Smooth muscle cell (in vitro differentiated cells): ENCODE measurements at regions not wholly inside any gene's neighbourhood (a gene's known extent, or its start where the extent isn't known, plus 50 kb on each side); places are given as distances from the start of the nearest gene placed in this dataset.

Experiments
- DNase-seq: peaks from one replicate; lab custom pipeline; 2025; ENCODE audit not compliant: unreplicated experiment; lab: John Stamatoyannopoulos, UW
- H2AFZ ChIP-seq: fragments of 200-600 bp; sonication (generic); 2 replicates; pipeline ENCODE4 v1.6.0; 2016; ENCODE audit warnings: antibody characterized with exemption, low read depth, mild to moderate bottlenecking
- H3F3A ChIP-seq: fragments of 200-600 bp; sonication (generic); 2 replicates; pipeline ENCODE4 v1.6.0; 2017; ENCODE audit warnings: antibody characterized with exemption, low read depth
- H3K27ac ChIP-seq: fragments of 200-600 bp; sonication (generic); 2 replicates; pipeline ENCODE4 v1.5.1; 2016; ENCODE audit warnings: low read depth, mild to moderate bottlenecking
- H3K27me3 ChIP-seq: fragments of 200-600 bp; sonication (generic); 2 replicates; pipeline ENCODE4 v1.6.1; 2016; ENCODE audit warnings: low read depth, mild to moderate bottlenecking
- H3K36me3 ChIP-seq: fragments of 200-600 bp; sonication (generic); 2 replicates; pipeline ENCODE4 v1.5.1; 2016; ENCODE audit warnings: low read depth
- H3K4me1 ChIP-seq: fragments of 200-600 bp; sonication (generic); 2 replicates; pipeline ENCODE4 v1.5.1; 2016; ENCODE audit warnings: low read depth
- H3K4me2 ChIP-seq: fragments of 200-600 bp; sonication (generic); 2 replicates; pipeline ENCODE4 v1.6.0; 2016; ENCODE audit warnings: mild to moderate bottlenecking
- H3K4me3 ChIP-seq: fragments of 200-600 bp; sonication (generic); 2 replicates; pipeline ENCODE4 v1.5.1; 2016; ENCODE audit warnings: mild to moderate bottlenecking
- H3K79me2 ChIP-seq: fragments of 200-600 bp; sonication (generic); 2 replicates; pipeline ENCODE4 v1.6.0; 2016; ENCODE audit warnings: low read depth, mild to moderate bottlenecking
- H3K9ac ChIP-seq: fragments of 200-600 bp; sonication (generic); 2 replicates; pipeline ENCODE4 v1.6.0; 2016; ENCODE audit warnings: low read depth
- H3K9me3 ChIP-seq: fragments of 200-600 bp; sonication (generic); replicated peaks from 2 replicates; pipeline ENCODE4 v1.5.1; 2016; ENCODE audit warnings: low read depth
- H4K20me1 ChIP-seq: fragments of 200-600 bp; sonication (generic); 2 replicates; pipeline ENCODE4 v1.6.0; 2016; ENCODE audit warnings: low read depth
- WGBS: methylation state at CpG from one replicate; pipeline ENCODE4 v1.1.7; 2016; ENCODE audit warnings: low lambda C conversion rate; 5-methylcytosine and 5-hydroxymethylcytosine counted together
- TF ChIP-seq, protein P1 (sequence below): fragments of 200-600 bp; sonication (generic); IDR thresholded peaks from 2 replicates; pipeline ENCODE4 v1.5.1; 2017; ENCODE audit warnings: borderline replicate concordance, mild to moderate bottlenecking, antibody characterized with exemption; ENCODE audit not compliant: insufficient read depth, poor library complexity, severe bottlenecking

DNA sequence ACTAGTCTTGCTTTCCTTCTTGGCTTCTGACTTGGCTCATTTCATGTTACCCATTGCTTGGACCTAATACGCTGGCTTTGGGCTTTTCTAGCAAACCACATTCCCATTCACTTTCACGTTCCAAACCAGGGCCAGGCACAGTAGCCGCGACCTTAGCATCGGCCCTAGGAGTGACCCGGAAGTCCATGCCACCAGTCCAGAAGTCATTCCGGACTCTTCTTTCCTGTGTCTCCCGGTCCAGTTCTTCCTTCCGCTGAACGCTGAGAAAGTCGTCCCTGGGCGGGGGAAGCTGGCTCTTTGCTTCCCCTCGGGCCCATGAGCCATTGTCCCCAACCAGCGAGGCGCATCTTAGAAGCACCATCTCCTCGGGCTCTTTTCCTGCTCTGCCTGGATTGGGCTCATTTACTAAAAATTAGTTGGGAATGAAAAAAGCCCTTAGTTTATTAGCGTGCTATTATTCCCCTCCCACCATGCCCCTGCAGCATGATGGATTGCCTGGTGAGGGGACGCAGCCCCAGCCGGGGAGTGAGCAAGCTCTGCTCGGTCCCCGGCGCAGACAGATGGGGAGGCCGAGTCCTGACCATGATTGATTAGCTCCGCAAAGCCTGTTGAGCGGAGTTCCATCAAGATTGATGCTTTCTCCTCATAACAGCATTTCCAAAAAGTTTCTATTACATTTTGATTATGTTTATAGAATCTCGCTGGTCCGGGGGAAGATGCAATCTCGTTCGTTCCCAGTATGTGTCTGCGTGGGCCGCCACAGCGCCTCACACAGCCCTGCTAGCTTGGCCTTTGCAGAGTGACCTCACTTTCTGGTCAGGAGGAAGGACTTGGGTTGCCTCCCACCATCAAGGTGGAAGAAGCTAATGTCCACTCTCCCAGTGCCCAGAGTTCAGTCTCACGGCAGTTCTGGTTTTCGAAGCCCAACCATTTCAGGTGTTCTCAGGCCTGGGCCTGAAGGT lies 115.1 kb upstream of the TOP1 start:
- DNase-seq, result no peak
- 94% methylated on average over 34 of the region's 34 CpGs for WGBS
- H3K27me3 ChIP-seq, result no peaks in the 10 kb centered on the region
- H3F3A ChIP-seq, result no peaks in the 10 kb centered on the region
- H3K27ac ChIP-seq, result no peak overlapping the region
- H3K4me1 ChIP-seq, result no peaks in the 10 kb centered on the region
- H4K20me1 ChIP-seq, result no peaks in the 10 kb centered on the region
- no peaks in the 10 kb centered on the region for H3K9me3 ChIP-seq
- no peak overlapping the region for H3K9ac ChIP-seq
- no peaks in the 10 kb centered on the region for H3K79me2 ChIP-seq
- no peaks in the 10 kb centered on the region for H3K36me3 ChIP-seq
- no peak overlapping the region for H3K4me2 ChIP-seq
- TF ChIP-seq, protein P1, sequence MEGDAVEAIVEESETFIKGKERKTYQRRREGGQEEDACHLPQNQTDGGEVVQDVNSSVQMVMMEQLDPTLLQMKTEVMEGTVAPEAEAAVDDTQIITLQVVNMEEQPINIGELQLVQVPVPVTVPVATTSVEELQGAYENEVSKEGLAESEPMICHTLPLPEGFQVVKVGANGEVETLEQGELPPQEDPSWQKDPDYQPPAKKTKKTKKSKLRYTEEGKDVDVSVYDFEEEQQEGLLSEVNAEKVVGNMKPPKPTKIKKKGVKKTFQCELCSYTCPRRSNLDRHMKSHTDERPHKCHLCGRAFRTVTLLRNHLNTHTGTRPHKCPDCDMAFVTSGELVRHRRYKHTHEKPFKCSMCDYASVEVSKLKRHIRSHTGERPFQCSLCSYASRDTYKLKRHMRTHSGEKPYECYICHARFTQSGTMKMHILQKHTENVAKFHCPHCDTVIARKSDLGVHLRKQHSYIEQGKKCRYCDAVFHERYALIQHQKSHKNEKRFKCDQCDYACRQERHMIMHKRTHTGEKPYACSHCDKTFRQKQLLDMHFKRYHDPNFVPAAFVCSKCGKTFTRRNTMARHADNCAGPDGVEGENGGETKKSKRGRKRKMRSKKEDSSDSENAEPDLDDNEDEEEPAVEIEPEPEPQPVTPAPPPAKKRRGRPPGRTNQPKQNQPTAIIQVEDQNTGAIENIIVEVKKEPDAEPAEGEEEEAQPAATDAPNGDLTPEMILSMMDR, result no peak
- no peak overlapping the region for H3K4me3 ChIP-seq
- no peak overlapping the region for H2AFZ ChIP-seq

DNA sequence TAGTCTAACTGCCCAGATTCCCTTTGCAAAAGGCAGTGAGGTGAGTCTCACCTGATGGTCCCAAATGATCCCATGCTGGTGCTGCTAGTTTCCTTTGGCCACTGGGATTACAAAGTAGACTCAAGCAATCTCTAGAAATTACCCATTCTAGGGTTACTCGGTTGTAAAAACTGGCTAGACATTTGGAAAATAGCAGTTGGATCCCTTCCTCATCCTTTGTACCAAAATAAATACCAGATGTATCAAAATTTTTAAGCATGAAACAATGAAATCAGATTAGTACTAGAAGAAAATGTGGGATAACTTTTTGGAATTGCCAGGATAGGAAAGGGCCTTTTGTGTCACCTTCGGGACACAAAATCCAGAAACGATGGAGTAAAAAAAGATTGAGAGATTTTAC lies 112.9 kb upstream of the TOP1 start:
- TF ChIP-seq, protein P1, result no peak
- H4K20me1 ChIP-seq, result no peaks in the 10 kb centered on the region
- H3K4me2 ChIP-seq, result no peak overlapping the region
- H3K9me3 ChIP-seq, result no peaks in the 10 kb centered on the region
- H2AFZ ChIP-seq, result no peak overlapping the region
- no peak for DNase-seq
- no peaks in the 10 kb centered on the region for H3K4me1 ChIP-seq
- H3K79me2 ChIP-seq, result no peaks in the 10 kb centered on the region
- WGBS, result 93% methylated on average over 3 of the region's 3 CpGs
- H3K36me3 ChIP-seq, result no peaks in the 10 kb centered on the region
- no peak overlapping the region for H3K4me3 ChIP-seq
- no peaks in the 10 kb centered on the region for H3F3A ChIP-seq
- no peak overlapping the region for H3K9ac ChIP-seq
- H3K27ac ChIP-seq, result no peak overlapping the region
- no peaks in the 10 kb centered on the region for H3K27me3 ChIP-seq

DNA sequence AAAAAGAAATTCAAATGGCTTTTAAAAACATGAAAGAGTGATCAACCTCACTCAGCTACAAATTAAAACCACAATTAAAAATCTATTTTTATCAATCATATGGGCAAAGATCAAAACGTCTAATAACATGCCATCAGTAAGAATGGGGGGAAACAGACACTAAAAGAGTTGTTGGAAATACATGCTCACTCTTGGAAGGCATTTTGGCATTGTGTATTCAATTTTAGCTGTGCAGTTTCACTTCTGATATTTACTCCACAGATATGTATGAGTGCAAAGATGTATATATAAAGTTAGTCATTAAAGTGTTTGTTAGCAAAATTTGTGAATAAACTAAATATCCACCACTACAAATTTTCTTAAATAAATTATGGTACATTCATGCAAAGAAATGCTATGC lies 112.3 kb upstream of the TOP1 start:
- no peaks in the 10 kb centered on the region for H3K27me3 ChIP-seq
- H3K79me2 ChIP-seq, result no peaks in the 10 kb centered on the region
- no peaks in the 10 kb centered on the region for H4K20me1 ChIP-seq
- TF ChIP-seq, protein P1, result no peak
- no peak overlapping the region for H3K4me3 ChIP-seq
- H2AFZ ChIP-seq, result no peak overlapping the region
- no peak overlapping the region for H3K9ac ChIP-seq
- no peaks in the 10 kb centered on the region for H3K36me3 ChIP-seq
- WGBS, result 53% methylated on average over 1 of the region's 1 CpG
- no peak overlapping the region for H3K27ac ChIP-seq
- H3K4me2 ChIP-seq, result no peak overlapping the region
- H3F3A ChIP-seq, result no peaks in the 10 kb centered on the region
- no peaks in the 10 kb centered on the region for H3K9me3 ChIP-seq
- no peak for DNase-seq
- H3K4me1 ChIP-seq, result no peaks in the 10 kb centered on the region

DNA sequence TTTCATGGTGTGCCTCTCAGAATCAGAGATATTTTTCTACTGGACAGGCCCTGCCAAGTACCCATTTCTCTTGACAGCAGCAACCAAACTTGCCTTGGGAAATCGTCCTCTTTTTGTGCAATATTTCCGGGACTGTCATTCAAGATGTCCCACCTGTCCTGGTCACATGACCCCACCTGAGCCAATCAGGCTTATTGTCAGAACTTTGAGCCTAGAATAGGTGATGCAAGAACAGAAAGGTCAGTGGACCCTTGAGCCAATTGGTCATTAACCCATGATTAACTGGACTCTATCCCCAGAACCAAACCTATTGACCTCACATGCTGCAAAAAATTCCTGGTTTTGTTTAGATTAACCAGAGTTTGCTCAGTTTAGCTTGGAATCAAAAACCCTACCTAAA lies 108.3 kb upstream of the TOP1 start:
- no peaks in the 10 kb centered on the region for H3K36me3 ChIP-seq
- H3K27me3 ChIP-seq, result peaks cover 8% of the 10 kb centered on the region
- no peaks in the 10 kb centered on the region for H4K20me1 ChIP-seq
- no peaks in the 10 kb centered on the region for H3K9me3 ChIP-seq
- DNase-seq, result no peak
- H3F3A ChIP-seq, result no peaks in the 10 kb centered on the region
- no peaks in the 10 kb centered on the region for H3K4me1 ChIP-seq
- H3K9ac ChIP-seq, result no peak overlapping the region
- no peak overlapping the region for H3K4me3 ChIP-seq
- 88% methylated on average over 2 of the region's 2 CpGs for WGBS
- no peak overlapping the region for H2AFZ ChIP-seq
- H3K27ac ChIP-seq, result no peak overlapping the region
- TF ChIP-seq, protein P1, result no peak
- no peak overlapping the region for H3K4me2 ChIP-seq
- no peaks in the 10 kb centered on the region for H3K79me2 ChIP-seq
